ENCODE measurements at regions not wholly inside any gene's neighbourhood (a gene's known extent, or its start where the extent isn't known, plus 50 kb on each side); places are given as distances from the start of the nearest gene placed in this dataset.

- peaks cover 14% of the 10 kb centered on the region for H3K4me1 Mint-ChIP-seq (ENCODE audit: unreplicated experiment)
- DNase-seq (ENCODE audit: extremely low spot score, unreplicated experiment), result no peak
Observed at GRCh38 chr13:50197705-50198104, 182.5 kb downstream of the KCNRG start.

GRCh38 chr13:50198508-50198907 lies 183.3 kb downstream of the KCNRG start:
- H3K4me3 Mint-ChIP-seq (ENCODE audit: unreplicated experiment), result no peak overlapping the region
- no peaks in the 10 kb centered on the region for H3K9me3 Mint-ChIP-seq (ENCODE audit: unreplicated experiment)
- peaks cover 15% of the 10 kb centered on the region for H3K4me1 Mint-ChIP-seq (ENCODE audit: unreplicated experiment)
- no peaks in the 10 kb centered on the region for H3K36me3 Mint-ChIP-seq (ENCODE audit: unreplicated experiment)
- H3K27me3 Mint-ChIP-seq (ENCODE audit: unreplicated experiment), result no peaks in the 10 kb centered on the region
- no peak for TF ChIP-seq CTCF (IDR thresholded peaks at IDR 0.05)
- no peak for DNase-seq (ENCODE audit: extremely low spot score, unreplicated experiment)
- no peak overlapping the region for H3K27ac Mint-ChIP-seq (ENCODE audit: unreplicated experiment)

More at GRCh38 chr13:50197705-50198104, 182.5 kb downstream of the KCNRG start:
- Mint-ChIP-seq H3K9me3 (ENCODE audit: unreplicated experiment) (no peaks in the 10 kb centered on the region), H3K27me3 (ENCODE audit: unreplicated experiment) (no peaks in the 10 kb centered on the region), H3K4me3 (ENCODE audit: unreplicated experiment) (no peak overlapping the region), H3K36me3 (ENCODE audit: unreplicated experiment) (no peaks in the 10 kb centered on the region), H3K27ac (ENCODE audit: unreplicated experiment) (no peak overlapping the region)
- TF ChIP-seq CTCF (IDR thresholded peaks at IDR 0.05), result no peak

DNA sequence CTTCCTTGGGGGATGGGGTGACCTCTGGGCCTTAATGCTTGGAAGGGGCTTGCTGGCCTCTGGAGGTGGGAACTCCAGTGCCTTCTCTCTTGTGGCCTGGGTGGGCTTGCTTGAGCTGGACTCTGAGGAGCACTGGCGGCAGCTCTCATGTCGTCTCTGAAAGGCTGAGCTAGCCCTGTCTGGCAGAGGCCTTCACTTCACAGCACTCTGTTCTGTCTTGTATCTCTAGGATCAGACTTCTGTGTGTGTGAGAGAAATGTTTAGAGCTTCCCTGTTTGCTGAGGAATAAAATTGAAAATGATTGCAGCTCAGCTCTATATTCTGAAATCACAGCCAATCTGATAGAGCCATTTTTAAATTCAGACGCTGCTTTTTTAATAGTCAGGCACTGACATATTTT lies 185.3 kb downstream of the KCNRG start:
- no peaks in the 10 kb centered on the region for H3K27me3 Mint-ChIP-seq (ENCODE audit: unreplicated experiment)
- H3K4me1 Mint-ChIP-seq (ENCODE audit: unreplicated experiment), result peaks cover 17% of the 10 kb centered on the region
- no peak for DNase-seq (ENCODE audit: extremely low spot score, unreplicated experiment)
- no peaks in the 10 kb centered on the region for H3K36me3 Mint-ChIP-seq (ENCODE audit: unreplicated experiment)
- TF ChIP-seq CTCF (IDR thresholded peaks at IDR 0.05), result no peak
- H3K27ac Mint-ChIP-seq (ENCODE audit: unreplicated experiment), result no peak overlapping the region
- no peaks in the 10 kb centered on the region for H3K9me3 Mint-ChIP-seq (ENCODE audit: unreplicated experiment)
- H3K4me3 Mint-ChIP-seq (ENCODE audit: unreplicated experiment), result no peak overlapping the region

- no peak overlapping the region for H3K27ac Mint-ChIP-seq (ENCODE audit: unreplicated experiment)
- no peaks in the 10 kb centered on the region for H3K9me3 Mint-ChIP-seq (ENCODE audit: unreplicated experiment)
- no peaks in the 10 kb centered on the region for H3K27me3 Mint-ChIP-seq (ENCODE audit: unreplicated experiment)
- DNase-seq (ENCODE audit: extremely low spot score, unreplicated experiment), result no peak
- TF ChIP-seq CTCF (IDR thresholded peaks at IDR 0.05), result no peak
- H3K4me3 Mint-ChIP-seq (ENCODE audit: unreplicated experiment), result no peak overlapping the region
- peaks cover 17% of the 10 kb centered on the region for H3K4me1 Mint-ChIP-seq (ENCODE audit: unreplicated experiment)
- no peaks in the 10 kb centered on the region for H3K36me3 Mint-ChIP-seq (ENCODE audit: unreplicated experiment)
Observed at GRCh38 chr13:50200988-50201387, 185.7 kb downstream of the KCNRG start.

- H3K4me1 Mint-ChIP-seq (ENCODE audit: unreplicated experiment), result peaks cover 17% of the 10 kb centered on the region
- H3K27ac Mint-ChIP-seq (ENCODE audit: unreplicated experiment), result no peak overlapping the region
- no peak for DNase-seq (ENCODE audit: extremely low spot score, unreplicated experiment)
- H3K9me3 Mint-ChIP-seq (ENCODE audit: unreplicated experiment), result no peaks in the 10 kb centered on the region
- H3K27me3 Mint-ChIP-seq (ENCODE audit: unreplicated experiment), result no peaks in the 10 kb centered on the region
- no peak for TF ChIP-seq CTCF (IDR thresholded peaks at IDR 0.05)
- H3K36me3 Mint-ChIP-seq (ENCODE audit: unreplicated experiment), result no peaks in the 10 kb centered on the region
- no peak overlapping the region for H3K4me3 Mint-ChIP-seq (ENCODE audit: unreplicated experiment)
Observed at GRCh38 chr13:50202485-50202884, 187.2 kb downstream of the KCNRG start.
